ENCODE measurements at regions not wholly inside any gene's neighbourhood (a gene's known extent, or its start where the extent isn't known, plus 50 kb on each side); places are given as distances from the start of the nearest gene placed in this dataset.

DNA sequence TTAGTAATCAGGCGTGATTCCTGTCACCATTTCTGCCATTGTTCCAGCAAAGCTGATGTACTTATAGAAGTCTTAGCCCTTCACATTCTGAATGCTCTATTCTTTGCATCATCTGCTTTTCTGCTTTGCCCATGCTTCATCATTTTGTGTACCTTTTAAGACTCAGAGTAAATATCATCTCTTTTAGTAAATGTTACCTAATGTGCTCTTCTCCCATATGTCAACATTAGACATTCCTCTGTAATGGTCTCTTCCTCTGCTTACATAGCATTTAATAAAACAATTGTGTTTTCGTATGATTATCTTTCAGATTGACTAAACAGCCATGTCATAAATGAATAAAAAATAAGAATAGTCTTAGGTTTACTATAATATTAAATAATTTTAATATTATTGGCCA, 719.6 kb upstream of the GRM3 start:
- no peaks in the 10 kb centered on the region for H3K36me3 ChIP-seq
- no peaks in the 10 kb centered on the region for H3K4me1 ChIP-seq
- H3K4me3 ChIP-seq: no peak overlapping the region
- H3K27me3 ChIP-seq: no peaks in the 10 kb centered on the region
- H3K27ac ChIP-seq: no peak overlapping the region
- WGBS, 5 donors: 53 to 65% (median 57%) methylated on average over 2 of the region's 2 CpGs
- intact Hi-C loops (cut with DNase I; ENCODE audit: low total_unique reads): no loop called here
- DNase-seq: no peak
- H3K9me3 ChIP-seq: no peaks in the 10 kb centered on the region
- TF ChIP-seq POLR2A (IDR thresholded peaks at IDR 0.05) (no peak), EP300 (IDR thresholded peaks at IDR 0.05) (no peak), POLR2AphosphoS5 (IDR thresholded peaks at IDR 0.05) (no peak), CTCF (IDR thresholded peaks at IDR 0.05) (no peak)

GRCh38 chr7:85916016-85916415, 727.7 kb upstream of the GRM3 start:
- DNase-seq: no peak
- Histone ChIP-seq H3K27ac (no peak overlapping the region), H3K9me3 (no peaks in the 10 kb centered on the region), H3K27me3 (no peaks in the 10 kb centered on the region), H3K4me3 (no peak overlapping the region), H3K4me1 (no peaks in the 10 kb centered on the region), H3K36me3 (no peaks in the 10 kb centered on the region)
- TF ChIP-seq POLR2AphosphoS5 (IDR thresholded peaks at IDR 0.05): no peak
- no peak for TF ChIP-seq POLR2A (IDR thresholded peaks at IDR 0.05)
- TF ChIP-seq CTCF (IDR thresholded peaks at IDR 0.05): no peak
- no peak for TF ChIP-seq EP300 (IDR thresholded peaks at IDR 0.05)
- intact Hi-C loops (cut with DNase I; ENCODE audit: low total_unique reads): no loop called here

DNA sequence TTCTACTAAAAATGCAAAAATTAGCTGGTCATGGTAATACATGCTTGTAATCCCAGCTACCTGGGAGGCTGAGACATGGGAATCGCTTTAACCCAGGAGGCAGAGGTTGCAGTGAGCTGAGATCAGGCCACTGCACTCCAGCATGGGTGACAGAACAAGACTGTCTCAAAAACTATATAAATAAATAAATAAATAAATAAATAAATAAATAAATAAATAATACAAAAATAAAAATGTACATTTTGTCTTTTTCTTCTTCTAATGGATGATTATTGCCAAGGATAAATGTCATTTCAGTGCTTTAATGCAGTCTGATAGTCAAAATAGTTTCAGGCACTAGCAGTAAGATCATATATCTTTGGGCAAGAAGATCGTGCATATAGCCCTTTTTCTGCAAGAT, 727.6 kb upstream of the SEMA3D start:
- 79 to 91% (median 88%) methylated on average over 2 of the region's 2 CpGs for WGBS, 5 donors

DNA sequence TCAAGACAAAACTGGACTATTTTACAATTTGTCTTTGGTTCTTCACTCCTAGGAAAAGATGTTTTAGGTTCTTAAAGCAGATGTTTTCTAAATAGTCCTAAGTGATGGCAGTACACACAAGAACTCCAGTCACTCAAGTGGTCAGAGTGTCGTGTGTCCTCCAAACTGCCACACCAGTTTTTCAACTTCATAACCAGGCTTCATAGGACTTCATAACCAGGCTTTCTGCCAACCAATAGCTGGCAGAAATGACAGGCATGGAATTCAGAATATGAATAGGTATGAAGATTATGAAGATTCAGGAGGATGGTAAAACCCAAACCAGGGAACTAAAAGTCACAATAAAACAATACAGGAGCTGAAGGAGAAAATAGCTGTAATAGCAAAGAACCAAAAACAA, 721.2 kb upstream of the SEMA3D start:
- H3K27ac ChIP-seq: no peak overlapping the region
- no peaks in the 10 kb centered on the region for H3K36me3 ChIP-seq
- WGBS, 5 donors: 57 to 79% (median 74%) methylated on average over 1 of the region's 1 CpG
- no peaks in the 10 kb centered on the region for H3K4me1 ChIP-seq
- intact Hi-C loops (cut with DNase I; ENCODE audit: low total_unique reads): no loop called here
- no peaks in the 10 kb centered on the region for H3K9me3 ChIP-seq
- no peak overlapping the region for H3K4me3 ChIP-seq
- TF ChIP-seq CTCF (IDR thresholded peaks at IDR 0.05): no peak
- TF ChIP-seq POLR2AphosphoS5 (IDR thresholded peaks at IDR 0.05): no peak
- no peak for TF ChIP-seq POLR2A (IDR thresholded peaks at IDR 0.05)
- TF ChIP-seq EP300 (IDR thresholded peaks at IDR 0.05): no peak
- DNase-seq: no peak
- H3K27me3 ChIP-seq: no peaks in the 10 kb centered on the region

More for the DNA sequence above, 727.6 kb upstream of the SEMA3D start:
- Histone ChIP-seq H3K4me1 (no peaks in the 10 kb centered on the region), H3K36me3 (no peaks in the 10 kb centered on the region), H3K4me3 (no peak overlapping the region), H3K27ac (no peak overlapping the region), H3K9me3 (no peaks in the 10 kb centered on the region), H3K27me3 (no peaks in the 10 kb centered on the region)
- no peak for TF ChIP-seq POLR2A (IDR thresholded peaks at IDR 0.05)
- no peak for TF ChIP-seq CTCF (IDR thresholded peaks at IDR 0.05)
- TF ChIP-seq EP300 (IDR thresholded peaks at IDR 0.05): no peak
- TF ChIP-seq POLR2AphosphoS5 (IDR thresholded peaks at IDR 0.05): no peak
- intact Hi-C loops (cut with DNase I; ENCODE audit: low total_unique reads): no loop called here
- DNase-seq: no peak
